NCI-H146 treated with DMSO at 0.1 percent for 48 hours (cell line): ENCODE measurements at regions not wholly inside any gene's neighbourhood (a gene's known extent, or its start where the extent isn't known, plus 50 kb on each side); places are given as distances from the start of the nearest gene placed in this dataset.

Source experiments
- DNase-seq: peaks from one replicate; lab custom pipeline; 2025; ENCODE audit not compliant: unreplicated experiment; lab: John Stamatoyannopoulos, UW

DNA sequence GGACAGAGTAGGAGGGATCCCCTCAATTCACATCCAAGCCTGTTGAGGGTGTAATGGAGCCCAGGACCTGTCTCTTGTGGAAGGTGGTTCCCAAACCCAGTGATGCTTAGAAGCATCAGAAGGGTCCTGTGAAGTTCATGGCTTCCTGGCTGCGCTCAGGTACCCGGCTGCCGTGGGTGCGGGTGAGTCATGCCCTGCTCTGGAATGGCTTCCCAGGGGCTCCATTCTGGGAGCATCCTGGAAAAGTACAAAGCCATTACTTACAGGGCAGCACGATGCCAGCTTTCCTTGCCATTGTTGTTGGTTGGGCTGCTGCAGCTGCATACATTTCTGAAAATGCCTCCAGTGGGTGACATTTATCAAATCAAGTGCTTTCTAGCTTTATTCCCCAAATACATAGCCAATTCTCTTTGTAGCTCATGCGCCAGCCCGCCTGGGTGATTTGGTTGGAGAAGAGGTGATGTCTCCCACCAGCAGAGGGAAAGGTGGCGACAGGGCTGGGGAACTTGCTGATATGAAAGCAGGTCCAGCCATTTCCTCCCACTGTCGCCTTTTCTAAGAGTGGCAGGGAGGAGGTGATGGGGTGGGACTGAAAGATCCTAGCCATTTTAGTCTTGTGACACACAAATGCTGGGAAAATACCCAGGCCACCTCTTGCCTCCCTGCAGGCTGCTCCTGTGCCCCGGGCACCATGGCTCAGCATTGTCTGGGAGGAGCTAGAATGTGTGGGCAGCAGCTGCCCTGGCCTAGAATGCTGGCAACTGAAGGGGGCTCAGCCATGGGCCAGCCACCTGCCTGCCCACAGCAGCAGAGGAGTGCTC is 65.9 kb upstream of the HPCAL1 start:
- no peak for DNase-seq

DNA sequence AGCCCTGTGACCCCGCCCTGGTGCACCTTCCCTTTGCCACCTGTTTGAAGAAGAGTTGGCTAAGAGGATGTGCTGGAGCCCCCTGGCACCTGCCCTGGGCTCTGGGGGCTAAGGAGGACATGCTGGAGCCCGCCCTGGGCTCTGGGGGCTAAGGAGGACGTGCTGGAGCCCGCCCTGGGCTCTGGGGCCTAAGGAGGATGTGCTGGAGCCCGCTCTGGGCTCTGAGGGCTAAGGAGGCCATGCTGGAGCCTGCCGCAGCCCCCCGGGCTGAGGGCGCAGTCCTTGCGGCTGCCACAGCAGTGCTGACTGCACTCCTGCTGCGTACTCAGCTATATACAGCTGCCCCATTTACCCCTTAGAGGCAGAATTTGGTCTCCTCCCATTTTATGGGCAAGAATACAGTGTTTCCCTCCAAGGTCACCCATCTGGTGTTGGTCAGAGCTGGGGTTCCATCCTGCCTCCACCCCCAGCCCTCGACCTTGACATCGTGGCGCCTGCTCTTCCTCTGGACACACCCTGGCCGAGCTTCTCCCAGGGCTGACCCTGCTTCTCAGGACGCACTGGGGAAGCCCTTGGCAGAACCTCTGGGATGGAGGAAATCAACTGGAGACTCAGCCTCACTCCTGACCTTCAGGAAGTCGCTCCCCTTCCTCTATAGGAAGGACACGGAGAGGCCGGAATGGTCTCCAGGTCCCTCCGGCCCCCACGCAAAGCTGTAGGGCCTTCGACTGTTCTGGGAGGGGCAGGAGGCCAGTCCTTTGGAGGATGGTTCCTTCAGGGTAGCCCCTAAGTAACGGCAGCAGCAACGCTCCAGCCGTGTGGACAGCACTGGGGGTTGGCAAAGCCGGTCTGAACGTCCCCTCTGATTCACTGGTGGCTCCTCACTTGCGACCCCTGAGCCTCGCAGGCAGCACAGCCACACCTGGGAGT is 65.0 kb upstream of the HPCAL1 start:
- DNase-seq: no peak

DNA sequence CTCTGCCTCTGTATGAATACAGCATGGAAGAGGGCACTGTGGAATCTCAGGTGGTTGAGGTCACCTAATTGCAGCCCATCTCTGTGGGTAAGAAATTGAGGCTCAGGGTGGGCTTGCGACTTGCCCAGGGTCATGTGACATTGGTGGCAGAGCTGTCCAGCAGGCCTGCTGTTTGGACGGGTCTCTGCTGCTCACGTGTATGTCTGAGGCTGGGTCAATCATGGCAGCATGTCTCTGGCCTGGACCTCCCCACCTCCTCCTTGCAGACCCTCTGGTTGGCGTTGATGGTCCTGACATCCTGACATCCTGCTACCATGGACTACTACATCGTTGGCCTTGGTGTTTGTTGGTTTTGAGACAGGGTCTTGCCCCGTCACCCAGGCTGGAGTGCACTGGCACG is 64.3 kb upstream of the HPCAL1 start:
- no peak for DNase-seq

DNA sequence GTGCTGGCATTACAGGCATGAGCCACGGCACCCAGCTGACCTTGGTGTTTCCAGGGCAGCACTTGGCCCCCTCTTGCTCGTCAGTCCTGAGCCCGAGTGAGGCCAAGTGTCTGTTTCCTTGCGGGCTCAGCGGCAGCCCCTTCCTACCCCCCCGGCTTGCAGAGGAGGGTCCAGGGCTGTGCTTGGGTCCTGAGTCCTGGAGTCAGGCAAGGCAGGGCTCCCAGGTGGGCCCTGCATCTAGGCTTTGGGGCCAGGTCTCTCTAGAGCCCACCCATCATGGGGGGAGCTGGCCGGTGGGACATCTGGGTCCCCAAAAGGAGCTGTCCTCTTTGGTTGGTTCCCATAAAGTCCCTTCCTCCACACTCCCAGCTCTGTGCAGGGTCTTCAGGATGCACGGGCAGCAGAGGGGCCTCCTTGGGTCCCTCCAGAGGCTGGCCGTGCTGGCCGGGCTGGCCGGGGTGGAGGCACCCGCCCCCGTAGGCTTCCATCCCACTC is 63.7 kb upstream of the HPCAL1 start:
- DNase-seq: no peak

DNA sequence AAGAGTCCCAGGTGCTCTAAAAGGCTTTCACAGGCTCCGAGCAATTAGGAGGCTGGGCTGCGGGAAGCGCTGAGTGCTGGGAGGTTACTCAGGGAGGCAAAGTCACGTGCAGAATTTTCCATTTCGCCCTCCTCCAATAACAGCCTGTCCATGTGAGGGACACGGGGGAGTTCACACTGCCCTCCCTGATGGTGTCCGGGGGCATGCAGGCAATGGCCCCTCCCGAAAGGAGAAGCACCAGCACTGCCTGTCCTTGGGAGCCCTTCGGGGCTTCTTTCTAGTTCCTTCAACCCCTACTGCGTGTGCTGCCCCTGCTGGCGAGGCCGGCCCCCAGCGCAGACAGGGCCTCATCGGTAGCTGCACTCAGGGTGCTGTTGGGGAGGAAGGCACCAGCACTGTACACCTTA is 63.1 kb upstream of the HPCAL1 start:
- no peak for DNase-seq

DNA sequence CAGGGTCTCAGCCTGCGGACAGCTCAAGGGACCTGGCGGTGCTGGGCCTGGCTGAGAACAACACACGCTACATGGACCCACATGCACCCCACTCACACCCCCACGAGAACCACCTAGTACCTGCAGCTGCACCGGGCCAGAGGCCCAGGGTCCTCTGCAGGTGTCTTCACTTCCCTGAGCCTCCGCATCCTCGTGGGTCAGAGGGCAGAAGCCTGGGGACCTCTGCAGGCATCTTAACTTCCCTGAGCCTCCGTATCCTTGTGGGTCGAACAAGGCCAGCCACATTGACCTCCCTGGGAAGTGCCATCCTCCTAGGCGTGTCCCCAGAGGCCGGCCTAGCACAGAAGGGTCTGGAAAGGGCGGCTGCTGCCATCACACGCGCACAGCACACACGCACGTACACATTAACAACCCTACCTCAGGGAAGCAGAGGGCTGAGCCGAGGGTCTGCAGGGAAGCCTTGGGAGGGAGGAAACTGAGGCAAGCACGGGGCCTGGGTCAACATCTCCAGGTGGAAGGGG is 62.5 kb upstream of the HPCAL1 start:
- DNase-seq: no peak

DNA sequence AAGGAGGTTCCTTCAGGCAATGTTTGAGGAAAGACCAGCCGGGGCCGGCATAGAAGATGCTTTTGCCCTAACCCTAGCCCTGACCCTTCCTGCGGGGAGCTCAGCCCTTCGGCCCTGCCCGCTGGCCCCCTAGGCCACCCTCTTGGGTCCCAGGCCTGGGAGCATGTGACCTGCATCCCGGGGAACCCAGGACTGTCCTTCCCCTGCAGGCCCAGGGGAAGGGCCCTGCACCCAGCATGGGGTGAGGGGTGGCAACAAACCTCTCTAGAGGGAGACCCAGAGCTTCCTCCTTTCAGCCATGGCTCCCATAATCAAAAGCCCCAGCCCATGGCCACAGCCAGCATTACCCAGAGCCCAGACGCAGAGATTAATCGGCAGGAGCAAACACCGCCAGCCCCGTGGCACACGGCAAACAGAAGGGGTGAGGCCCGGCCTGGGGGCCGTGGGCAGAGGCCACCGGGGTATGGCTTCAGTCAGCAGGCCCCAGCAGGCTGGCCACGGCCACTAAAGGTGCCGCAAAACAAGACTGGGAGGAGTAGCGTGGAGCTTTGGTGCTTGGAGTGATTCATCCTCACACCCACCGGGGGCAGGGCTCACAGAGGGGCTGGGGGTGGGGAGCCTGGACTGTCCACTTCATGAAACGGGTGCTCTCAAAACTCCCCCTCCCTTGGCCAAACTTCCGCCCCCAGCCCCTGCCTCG is 61.6 kb upstream of the HPCAL1 start:
- DNase-seq: no peak

DNA sequence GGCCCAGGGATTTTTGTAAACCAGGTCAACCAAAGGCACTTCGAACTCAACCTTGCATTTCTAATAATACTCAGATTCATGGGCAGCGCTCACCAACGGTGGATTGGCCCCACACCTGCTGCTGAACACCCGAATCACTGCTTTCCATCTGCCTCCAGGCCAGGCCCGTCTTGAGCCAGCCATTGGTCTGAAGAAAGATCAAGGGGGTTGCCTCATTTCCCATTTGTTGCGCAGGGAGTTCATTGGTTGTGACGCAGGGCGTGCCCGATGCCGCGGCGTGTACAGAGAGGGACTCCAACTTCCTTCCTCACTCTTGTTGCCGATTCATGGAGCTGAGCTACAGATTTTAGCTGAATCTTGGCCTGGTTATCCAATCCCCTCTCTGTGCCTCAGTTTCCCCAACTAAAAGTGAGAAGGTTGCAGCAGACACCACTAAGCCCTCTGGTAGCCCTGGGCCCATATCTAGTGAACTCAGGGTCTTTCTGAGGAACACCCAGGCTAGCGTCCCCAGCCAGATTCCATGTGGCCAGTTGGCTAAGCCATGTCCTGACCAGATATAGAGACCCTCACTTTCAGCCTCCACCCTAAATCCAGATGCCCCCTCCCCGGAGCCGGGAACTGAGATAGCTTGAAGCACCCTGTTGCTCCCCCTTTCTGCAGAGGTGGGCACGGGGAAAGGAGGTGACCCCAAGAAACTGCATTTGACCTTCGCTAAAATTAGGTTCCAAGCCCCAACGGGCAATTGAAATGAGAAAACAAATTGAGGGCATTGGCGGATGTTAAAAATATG is 60.9 kb upstream of the HPCAL1 start:
- DNase-seq: no peak

DNA sequence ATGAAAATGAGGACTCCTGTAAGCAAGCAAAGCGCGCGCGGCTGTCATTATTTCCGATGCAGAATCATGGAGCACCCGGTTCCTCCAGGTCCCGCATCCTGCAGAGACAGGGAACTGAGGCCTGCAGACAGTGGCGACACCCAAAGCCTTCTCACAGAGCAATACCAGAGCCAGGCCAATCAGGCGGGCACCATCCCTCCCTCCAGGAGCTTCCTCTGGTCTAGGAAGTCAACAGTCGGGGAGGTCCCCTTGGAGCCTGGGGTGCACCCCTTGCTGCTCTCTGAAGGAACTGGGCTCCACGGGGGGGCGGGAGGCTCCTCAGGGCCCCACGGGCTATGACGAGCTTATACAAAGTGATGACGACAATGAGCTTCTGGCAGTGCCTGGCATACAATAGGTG is 60.3 kb upstream of the HPCAL1 start:
- DNase-seq: no peak

DNA sequence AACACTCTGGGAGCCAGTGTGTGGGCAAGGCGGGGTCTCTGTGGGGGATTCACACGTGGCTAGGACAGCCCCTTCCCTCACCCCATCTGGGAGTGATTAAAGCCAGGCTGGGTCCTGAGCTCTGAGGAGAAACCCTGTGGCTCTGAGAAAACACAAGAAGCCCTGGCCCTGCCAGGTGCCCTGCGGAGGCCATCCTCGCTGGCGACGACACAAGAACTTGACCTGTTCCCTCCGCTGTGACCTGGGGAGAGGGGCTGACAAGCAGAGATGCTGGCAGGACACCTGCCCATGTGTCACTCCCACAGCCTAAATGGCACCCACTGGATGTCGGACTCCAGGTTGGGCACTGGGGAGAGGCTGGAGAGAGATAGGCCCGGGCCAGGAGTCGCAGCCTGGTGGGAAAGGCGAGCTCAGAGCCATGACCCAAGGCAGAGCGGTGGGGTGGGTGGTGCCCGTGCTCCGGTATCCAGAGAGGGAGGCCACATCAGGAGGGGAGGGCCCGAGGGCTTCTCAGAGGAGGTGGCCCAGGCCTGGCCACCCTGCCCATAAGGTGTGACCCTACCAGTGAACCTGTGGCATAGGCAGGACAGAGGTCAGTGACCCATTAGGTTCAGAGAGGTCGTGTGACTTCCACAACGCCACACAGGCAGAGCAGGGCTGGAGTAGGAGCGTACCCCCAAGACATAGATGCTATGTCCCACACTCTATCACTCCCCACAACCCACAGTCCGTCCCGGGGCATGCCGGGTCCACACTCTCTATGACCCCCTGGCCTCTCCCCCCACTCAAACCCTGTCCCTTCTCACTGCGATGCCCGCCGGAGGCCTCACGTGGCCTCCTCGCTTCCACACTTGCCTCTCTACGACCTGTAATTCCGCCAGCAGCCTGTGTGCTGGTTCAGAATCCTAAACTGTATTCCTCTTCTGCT is 59.4 kb upstream of the HPCAL1 start:
- DNase-seq: no peak

DNA sequence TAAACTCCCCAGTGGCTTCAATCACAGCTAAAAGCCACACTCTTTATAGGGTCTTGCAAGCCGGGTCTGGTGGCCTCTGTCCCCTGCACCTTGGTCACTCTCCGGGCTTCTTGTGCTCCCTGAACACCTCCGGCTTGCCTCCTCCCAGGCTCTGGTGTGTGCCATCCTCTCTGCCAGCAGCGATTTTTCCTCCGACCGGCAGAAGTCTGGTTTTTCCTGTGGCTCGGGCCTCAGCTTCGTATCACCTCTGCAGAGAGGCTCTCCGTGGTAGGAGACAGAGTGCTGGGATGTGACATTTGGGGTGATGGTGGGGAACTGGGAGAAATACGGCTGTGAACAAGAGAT is 58.8 kb upstream of the HPCAL1 start:
- no peak for DNase-seq

DNA sequence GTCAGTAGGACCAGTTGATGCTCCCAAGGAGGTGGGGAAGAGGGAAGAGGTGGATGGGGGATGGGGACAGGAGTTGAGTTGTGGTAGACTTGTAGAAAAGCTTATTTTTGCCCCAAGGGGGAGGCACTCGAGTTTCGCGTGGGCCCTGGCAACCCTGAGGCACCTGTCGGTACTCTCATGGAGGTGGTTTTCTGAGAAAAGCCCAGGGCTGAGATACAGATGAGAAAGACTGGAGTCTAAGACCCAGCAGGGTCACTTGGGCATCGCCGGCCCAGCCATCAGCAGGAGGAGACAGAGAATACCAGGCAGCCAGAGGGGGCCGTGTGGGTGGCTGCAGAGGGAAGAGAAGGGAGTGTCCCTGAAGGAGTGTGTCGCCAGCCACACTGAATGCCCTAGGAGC is 57.7 kb upstream of the HPCAL1 start:
- no peak for DNase-seq

DNA sequence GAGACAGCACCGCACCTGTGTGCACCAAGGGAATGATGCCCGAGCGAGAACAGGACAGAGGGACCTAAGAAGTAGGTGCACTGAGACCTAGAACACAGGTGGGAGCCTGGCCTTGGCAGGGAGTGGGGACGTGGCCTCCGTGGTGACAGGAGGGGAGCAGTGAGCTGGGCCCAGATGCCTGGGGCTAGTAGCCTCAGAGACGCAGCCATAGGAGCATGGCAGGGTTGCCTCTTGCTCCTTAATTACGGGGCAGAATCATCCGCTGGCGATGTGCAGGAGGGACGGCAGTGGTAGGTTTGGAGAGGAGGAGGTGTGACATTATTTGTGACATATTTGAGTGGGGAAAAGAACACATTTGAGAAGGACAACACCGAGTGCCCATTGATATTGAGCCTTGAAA is 57.0 kb upstream of the HPCAL1 start:
- DNase-seq: no peak

DNA sequence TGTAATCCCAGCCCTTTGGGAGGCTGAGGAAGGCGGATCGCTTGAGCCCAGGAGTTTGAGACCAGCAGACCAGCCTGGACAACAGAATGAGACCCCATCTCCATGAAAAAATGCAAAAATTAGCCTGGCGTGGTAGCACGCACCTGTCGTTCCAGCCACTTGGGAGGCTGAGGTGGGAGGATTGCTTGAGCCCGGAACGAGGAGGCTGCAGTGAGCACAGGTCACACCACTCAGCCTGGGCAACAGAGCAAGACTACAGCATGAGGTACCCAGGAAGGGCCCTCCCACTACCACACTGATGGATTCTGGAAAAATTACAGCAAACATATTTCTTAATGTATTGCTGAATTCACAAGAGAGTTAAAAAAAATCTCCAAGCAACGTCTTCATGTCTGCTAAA is 56.3 kb upstream of the HPCAL1 start:
- DNase-seq: no peak

DNA sequence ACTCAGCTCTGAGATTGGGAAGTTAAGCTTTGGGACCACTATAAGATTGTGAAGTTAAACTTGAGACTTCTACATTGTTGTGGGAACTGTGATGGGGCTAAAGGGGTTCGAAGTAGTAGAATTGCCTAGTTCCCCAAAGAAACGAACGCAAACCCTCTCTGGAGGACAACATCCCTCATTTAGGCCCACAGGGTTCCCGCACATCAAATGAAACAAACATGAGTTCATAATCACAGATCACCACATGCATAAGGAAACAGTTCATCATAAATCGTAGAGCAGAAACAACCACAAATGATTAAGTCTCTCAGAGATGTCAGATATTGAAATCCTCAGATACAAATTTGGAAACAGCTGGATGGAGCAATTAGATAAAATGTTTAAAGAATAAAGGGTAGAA is 55.9 kb upstream of the HPCAL1 start:
- DNase-seq: no peak

DNA sequence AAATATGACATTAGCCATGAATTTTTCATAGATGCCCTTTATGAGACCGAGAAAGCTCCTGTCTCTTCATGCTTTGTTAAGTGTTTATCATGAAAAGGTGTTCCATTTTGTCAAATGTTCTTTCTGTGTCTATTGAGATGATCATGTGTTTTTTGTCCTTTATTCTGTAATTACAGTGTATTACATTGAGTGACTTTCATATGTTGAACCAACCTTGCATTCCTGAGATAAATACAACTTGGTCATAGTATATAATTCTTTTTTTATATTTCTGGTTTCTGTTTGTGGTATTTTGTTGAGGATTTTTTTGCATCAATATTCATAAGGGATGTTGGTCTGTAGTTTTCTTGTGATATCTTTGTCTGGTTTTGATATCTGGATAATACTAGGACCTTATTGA is 52.9 kb upstream of the HPCAL1 start:
- no peak for DNase-seq

DNA sequence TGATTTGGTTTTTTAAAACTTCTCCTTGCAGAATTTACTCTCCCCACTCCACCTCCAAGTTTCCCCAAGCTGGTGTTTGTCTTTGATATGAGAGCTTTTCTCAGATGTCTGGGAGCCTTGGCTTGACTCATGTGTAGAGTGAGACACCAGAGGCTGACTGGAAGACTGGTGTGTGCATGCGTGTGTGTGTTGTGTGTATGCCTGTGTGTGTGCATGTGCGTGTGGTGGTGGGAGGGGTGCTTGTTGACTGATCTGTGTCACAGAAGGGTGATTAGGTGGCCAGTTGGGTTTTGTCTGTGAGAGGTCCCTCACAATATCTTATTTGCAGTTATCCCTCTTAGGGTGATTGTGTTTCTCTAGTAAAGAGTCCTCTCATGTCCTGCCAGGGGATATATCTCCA is 50.5 kb upstream of the HPCAL1 start:
- DNase-seq: no peak

DNA sequence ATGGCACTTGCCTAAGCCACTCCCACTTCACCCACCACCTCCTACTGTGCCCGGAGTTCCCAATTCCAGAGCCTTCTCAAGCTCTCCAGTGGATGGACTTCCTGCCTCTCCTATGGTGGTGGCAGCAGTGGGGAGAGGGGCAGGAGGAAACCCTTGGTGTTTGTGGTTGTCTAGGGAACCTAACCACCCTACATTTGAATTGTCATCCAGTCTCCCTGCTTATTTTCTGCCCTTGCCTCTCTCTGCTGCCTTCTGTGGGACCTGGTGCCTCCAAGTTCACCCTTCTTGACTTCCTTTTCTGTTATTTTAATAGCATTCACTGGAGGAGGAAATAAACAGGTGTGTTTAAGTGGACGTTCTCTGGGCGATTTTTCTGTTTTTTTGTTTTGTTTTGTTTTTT is 50.0 kb upstream of the HPCAL1 start:
- no peak for DNase-seq
